GM13976 (cell line): ENCODE measurements at regions not wholly inside any gene's neighbourhood (a gene's known extent, or its start where the extent isn't known, plus 50 kb on each side); places are given as distances from the start of the nearest gene placed in this dataset.

ENCODE experiments used
- DNase-seq: peaks from one replicate; pipeline ENCODE4 v3.0.0; 2012; ENCODE audit warnings: low spot score
- CTCF ChIP-seq: IDR thresholded peaks from 2 replicates; pipeline ENCODE4 v1.5.1; 2012; ENCODE audit warnings: borderline replicate concordance, mild to moderate bottlenecking; ENCODE audit not compliant: insufficient read depth; ENCODE audit errors: extremely low read depth, missing control alignments, control extremely low read depth
- in situ Hi-C: fragments of 300-500 bp; cut with MboI; formaldehyde crosslinking; loops from one replicate; pipeline ENCODE4 v1.12.0; 2022; ENCODE audit warnings: low sequenced_read_pairs, mixed read lengths, inconsistent platforms; ENCODE audit not compliant: unreplicated experiment

DNA sequence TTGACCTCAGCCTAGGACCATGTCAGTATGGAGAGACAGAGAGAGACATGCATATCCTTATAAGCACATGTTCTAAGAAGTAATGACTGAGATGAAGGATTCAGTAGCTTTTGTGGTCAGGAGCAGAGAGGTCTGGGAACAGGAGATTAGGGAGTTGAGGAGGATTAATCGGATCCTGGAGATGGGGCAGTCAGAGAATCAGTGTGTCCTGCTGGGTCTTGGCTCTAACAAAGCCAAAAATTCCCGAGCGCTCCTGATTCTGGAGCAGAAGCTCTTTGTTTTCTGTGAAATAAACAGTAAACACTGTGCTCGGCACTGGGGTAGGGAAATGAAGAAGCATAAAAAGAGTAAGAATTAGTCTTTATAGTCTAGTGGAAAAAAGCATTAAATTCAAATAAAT is 520.0 kb upstream of the CLINT1 start:
- TF ChIP-seq CTCF: no peak
- DNase-seq: no peak
- in situ Hi-C loops: no loop called here

- no peak for DNase-seq
- in situ Hi-C loops: no loop called here
- TF ChIP-seq CTCF: no peak
Observed at GRCh38 chr5:158376679-158377078, 517.7 kb upstream of the CLINT1 start.

DNA sequence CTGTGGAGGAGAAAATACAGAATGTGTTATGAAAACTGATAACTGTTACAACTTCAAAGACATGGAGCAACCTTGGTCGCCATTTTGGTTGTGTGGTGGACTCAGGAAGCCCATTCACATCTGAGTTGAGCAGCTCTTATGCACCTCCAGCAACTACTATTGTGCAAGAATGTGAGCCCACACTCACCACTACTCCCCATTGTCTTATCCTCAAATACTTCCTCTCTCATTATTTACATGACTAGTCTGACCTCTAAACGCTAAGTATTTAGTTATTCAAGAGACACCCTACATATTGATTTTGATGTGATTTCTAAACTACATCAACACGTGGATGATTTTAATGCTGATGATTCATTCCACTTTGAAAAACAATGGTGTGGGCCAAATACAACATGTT is 516.6 kb upstream of the CLINT1 start:
- no peak for TF ChIP-seq CTCF
- in situ Hi-C loops: no loop called here
- DNase-seq: no peak

DNA sequence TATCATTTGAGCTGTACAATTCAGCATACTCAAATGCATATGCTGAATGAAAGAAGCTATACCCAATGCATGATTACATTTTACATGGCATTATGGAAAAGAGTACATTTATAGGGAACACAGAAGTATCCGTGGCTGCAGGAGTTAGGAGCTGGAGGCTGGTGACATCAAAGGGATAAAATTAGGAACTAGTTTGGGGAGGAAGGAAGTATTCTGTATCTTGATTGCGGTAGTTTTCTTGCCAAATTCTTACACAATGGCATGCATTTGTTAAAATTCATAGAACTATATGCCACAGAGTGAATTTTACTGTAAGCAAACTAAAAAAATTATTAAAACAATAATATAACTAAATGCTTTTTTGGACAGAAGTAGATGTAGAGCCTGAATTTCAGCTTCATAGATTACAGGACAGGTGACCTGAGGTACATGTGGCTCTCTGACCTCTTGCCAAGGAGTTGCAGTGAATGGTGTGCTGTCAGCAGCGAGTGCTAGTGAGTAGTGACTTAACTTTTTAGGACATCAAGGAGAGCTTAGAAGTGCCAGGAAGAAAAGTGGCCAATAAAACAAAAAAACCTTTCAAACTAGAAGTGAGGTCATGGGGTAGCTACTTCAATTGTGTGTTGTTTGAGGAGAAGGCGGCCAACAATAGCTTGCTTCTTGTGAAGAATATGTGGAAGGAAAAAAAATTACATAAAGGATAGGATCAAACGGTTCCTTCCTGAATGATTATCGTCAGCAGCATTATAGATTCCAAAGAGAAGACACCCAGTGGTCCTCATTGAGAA is 514.9 kb upstream of the CLINT1 start:
- no peak for DNase-seq
- no peak for TF ChIP-seq CTCF
- in situ Hi-C loops: no loop called here

GRCh38 chr5:158369241-158369640 is 510.3 kb upstream of the CLINT1 start:
- no peak for TF ChIP-seq CTCF
- in situ Hi-C loops: no loop called here
- no peak for DNase-seq

DNA sequence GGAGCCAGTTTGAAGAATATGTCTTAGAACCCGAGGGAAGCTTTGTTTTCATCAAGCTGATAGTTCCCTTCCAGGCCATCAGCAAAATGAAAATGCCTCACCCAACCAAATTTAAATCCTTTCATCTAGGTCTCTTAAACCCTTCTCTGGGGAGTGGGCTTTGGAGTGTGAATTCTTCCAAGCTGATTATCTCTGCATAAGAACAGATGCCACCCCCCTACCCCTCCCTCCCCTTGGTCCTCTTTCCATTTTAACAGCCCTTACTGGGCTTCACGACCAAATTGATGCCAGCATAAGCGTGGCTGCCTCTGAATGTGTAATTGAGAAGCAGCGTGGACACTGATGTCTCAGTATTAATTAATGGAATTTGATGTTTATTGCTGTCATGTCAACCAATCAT is 509.7 kb upstream of the CLINT1 start:
- TF ChIP-seq CTCF: no peak
- in situ Hi-C loops: no loop called here
- DNase-seq: no peak
